SK-N-SH treated with all-trans-retinoic acid at 6 μM for 48 hours (cell line): ENCODE measurements at regions not wholly inside any gene's neighbourhood (a gene's known extent, or its start where the extent isn't known, plus 50 kb on each side); places are given as distances from the start of the nearest gene placed in this dataset.

ENCODE experiments used
- ATAC-seq: fragments of 200-7000 bp; cut with Tn5 transposase; 3 replicates; pipeline ENCODE4 v1.9.1; 2020; ENCODE audit warnings: mild to moderate bottlenecking, moderate library complexity
- ARNTL ChIP-seq: fragments of 450-650 bp; formaldehyde crosslinking; IDR thresholded peaks from 2 replicates; pipeline ENCODE4 v1.5.0; 2020; ENCODE audit warnings: low read depth, mild to moderate bottlenecking, moderate library complexity, borderline replicate concordance
- BACH2 ChIP-seq: fragments of 250-450 bp; sonication (Bioruptor Pico); IDR thresholded peaks from 2 replicates; pipeline ENCODE4 v1.9.0; 2021; ENCODE audit warnings: mild to moderate bottlenecking, borderline replicate concordance
- CSDC2 ChIP-seq: fragments of 250-450 bp; sonication (Bioruptor Pico); IDR thresholded peaks from 2 replicates; pipeline ENCODE4 v1.5.0; 2020; ENCODE audit warnings: mild to moderate bottlenecking, moderate library complexity
- ESRRG ChIP-seq: fragments of 250-450 bp; sonication (Bioruptor Pico); IDR thresholded peaks from 2 replicates; pipeline ENCODE4 v1.6.1; 2021; ENCODE audit warnings: mild to moderate bottlenecking
- ISL1 ChIP-seq: fragments of 250-450 bp; sonication (Bioruptor Pico); IDR thresholded peaks from 2 replicates; pipeline ENCODE4 v2.1.2; 2022; ENCODE audit warnings: mild to moderate bottlenecking, moderate library complexity
- OSR1 ChIP-seq: fragments of 250-450 bp; sonication (Bioruptor Pico); IDR thresholded peaks from 2 replicates; pipeline ENCODE4 v1.8.0; 2022; ENCODE audit warnings: moderate library complexity, mild to moderate bottlenecking, inconsistent platforms
- RARB ChIP-seq: fragments of 250-450 bp; sonication (Bioruptor Pico); IDR thresholded peaks from 2 replicates; pipeline ENCODE4 v1.8.0; 2021; ENCODE audit warnings: mild to moderate bottlenecking, moderate library complexity
- SNAI2 ChIP-seq: fragments of 250-450 bp; sonication (Bioruptor Pico); IDR thresholded peaks from 2 replicates; pipeline ENCODE4 v1.5.0; 2020; ENCODE audit warnings: mild to moderate bottlenecking, moderate library complexity
- TCF4 ChIP-seq: fragments of 250-450 bp; sonication (Bioruptor Pico); IDR thresholded peaks from 2 replicates; pipeline ENCODE4 v1.8.0; 2021; ENCODE audit warnings: mild to moderate bottlenecking, moderate library complexity, borderline replicate concordance
- ZC3H10 ChIP-seq: fragments of 250-450 bp; sonication (Bioruptor Pico); IDR thresholded peaks from 2 replicates; pipeline ENCODE4 v1.5.1; 2021; ENCODE audit warnings: mild to moderate bottlenecking, moderate library complexity
- ZFP30 ChIP-seq: fragments of 450-650 bp; formaldehyde crosslinking; IDR thresholded peaks from 2 replicates; pipeline ENCODE4 v1.5.0; 2022; ENCODE audit warnings: mild to moderate bottlenecking, moderate library complexity
- ZNF565 ChIP-seq: fragments of 450-650 bp; formaldehyde crosslinking; conservative IDR thresholded peaks from 2 replicates; pipeline ENCODE4 v1.5.0; 2020; ENCODE audit warnings: low read depth, mild to moderate bottlenecking, moderate library complexity
- ZNF70 ChIP-seq: fragments of 450-650 bp; formaldehyde crosslinking; IDR thresholded peaks from 2 replicates; pipeline ENCODE4 v1.5.0; 2020; ENCODE audit warnings: mild to moderate bottlenecking, moderate library complexity
- ZNF8 ChIP-seq: fragments of 450-650 bp; formaldehyde crosslinking; IDR thresholded peaks from 2 replicates; pipeline ENCODE4 v1.5.0; 2020; ENCODE audit warnings: mild to moderate bottlenecking, moderate library complexity
- TF ChIP-seq, protein P1 (sequence below): fragments of 250-450 bp; sonication (Bioruptor Pico); IDR thresholded peaks from 2 replicates; pipeline ENCODE4 v1.5.1; 2020; ENCODE audit warnings: low read depth, mild to moderate bottlenecking, moderate library complexity
- TF ChIP-seq, protein P2 (sequence below): fragments of 250-450 bp; sonication (Bioruptor Pico); IDR thresholded peaks from 2 replicates; pipeline ENCODE4 v1.5.1; 2021; ENCODE audit warnings: mild to moderate bottlenecking, moderate library complexity
- TF ChIP-seq, protein P3 (sequence below): fragments of 250-450 bp; sonication (Bioruptor Pico); IDR thresholded peaks from 2 replicates; pipeline ENCODE4 v1.8.0; 2021; ENCODE audit warnings: low read depth, mild to moderate bottlenecking, moderate library complexity, borderline replicate concordance
- TF ChIP-seq, protein P4 (sequence below): fragments of 250-450 bp; sonication (Bioruptor Pico); IDR thresholded peaks from 2 replicates; pipeline ENCODE4 v1.8.0; 2020; ENCODE audit warnings: mild to moderate bottlenecking, moderate library complexity, borderline replicate concordance

DNA sequence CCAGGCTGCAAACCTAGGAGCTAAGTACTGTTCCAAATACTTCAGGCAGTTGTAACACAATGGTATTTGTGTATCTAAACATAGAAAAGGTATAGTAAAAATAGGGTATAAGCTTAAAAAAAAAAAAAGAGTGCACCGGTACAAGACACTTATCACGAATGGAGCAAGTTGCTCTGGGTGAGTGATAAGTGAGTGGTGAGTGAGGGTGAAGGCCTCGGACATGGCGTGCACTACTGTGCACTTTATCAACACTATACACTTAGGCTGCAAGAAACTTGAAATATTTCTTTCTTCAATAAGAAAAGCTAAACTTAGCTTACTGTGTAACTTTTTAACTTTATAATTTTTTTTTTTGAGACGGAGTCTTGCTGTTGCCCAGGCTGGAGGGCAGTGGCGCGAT is 159.5 kb upstream of the PDE10A start:
- no peak for TF ChIP-seq ZNF565 (CRISPR knock-in tag)
- TF ChIP-seq, protein P1, sequence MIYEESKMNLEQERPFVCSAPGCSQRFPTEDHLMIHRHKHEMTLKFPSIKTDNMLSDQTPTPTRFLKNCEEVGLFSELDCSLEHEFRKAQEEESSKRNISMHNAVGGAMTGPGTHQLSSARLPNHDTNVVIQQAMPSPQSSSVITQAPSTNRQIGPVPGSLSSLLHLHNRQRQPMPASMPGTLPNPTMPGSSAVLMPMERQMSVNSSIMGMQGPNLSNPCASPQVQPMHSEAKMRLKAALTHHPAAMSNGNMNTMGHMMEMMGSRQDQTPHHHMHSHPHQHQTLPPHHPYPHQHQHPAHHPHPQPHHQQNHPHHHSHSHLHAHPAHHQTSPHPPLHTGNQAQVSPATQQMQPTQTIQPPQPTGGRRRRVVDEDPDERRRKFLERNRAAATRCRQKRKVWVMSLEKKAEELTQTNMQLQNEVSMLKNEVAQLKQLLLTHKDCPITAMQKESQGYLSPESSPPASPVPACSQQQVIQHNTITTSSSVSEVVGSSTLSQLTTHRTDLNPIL (CRISPR knock-in tag), result no peak
- TF ChIP-seq BACH2 (CRISPR knock-in tag), result no peak
- no peak for ATAC-seq

DNA sequence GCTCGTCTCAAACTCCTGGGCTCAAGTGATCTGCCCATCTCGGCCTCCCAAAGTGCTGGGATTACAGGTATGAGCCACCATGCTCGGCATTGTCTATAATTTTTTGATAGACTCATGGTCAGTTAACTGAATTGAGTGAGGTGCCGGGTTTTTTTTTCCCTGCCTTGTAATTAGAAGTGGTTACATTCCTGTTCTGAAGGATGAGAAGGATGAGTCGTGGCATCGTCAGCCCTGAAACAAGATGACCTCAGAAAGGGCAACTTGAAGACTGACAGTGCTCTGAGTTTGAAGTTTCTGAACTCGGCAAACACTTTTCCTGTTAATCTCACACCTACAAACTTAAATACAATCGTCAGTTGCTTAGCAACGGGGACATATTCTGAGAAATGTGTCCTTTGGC is 158.7 kb upstream of the PDE10A start:
- ATAC-seq, result no peak
- no peak for TF ChIP-seq ZNF70 (CRISPR knock-in tag)
- TF ChIP-seq, protein P1 (CRISPR knock-in tag), result no peak
- TF ChIP-seq ZNF8 (CRISPR knock-in tag), result no peak
- no peak for TF ChIP-seq ISL1 (CRISPR knock-in tag)

DNA sequence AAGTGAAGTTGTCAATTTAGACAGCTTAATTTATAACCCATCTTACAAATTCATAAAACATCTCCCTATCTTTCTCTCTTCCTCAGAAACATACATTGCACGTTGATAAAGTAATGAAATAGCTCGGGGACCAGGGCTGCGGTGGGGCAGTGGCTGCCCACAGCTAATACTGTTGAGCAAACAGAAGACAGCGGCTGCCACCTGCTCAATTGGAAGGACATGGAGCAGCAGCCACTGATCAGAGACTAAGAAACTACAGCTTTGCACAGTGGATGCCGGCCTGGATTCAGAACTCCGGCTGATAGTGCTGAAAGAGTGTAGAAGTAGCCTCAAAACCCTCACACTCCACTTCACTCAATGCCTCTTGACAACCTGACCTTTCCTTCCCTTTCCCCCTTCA is 157.9 kb upstream of the PDE10A start:
- ATAC-seq, result no peak

DNA sequence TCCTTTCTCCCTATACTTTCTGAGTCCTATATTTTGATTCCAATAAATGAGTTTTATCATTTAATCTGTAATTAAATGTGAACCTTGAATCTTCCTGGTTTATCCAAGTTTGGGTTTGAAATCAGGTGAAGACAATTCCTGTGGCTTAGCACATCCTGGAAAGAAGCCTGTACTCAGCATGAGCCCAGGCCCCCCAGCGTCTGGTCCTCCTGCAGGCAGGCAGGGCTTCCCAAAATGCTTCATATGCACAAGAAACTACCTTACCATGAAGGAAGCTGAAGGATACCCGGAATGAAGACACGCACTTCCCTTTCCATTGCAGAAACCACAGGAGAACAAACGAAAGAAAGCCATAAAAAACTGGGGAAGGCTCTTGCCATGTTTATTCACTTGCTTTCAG is 157.4 kb upstream of the PDE10A start:
- no peak for ATAC-seq
- TF ChIP-seq OSR1 (CRISPR knock-in tag) (no peak), ZNF565 (CRISPR knock-in tag) (no peak), RARB (no peak), ZNF70 (CRISPR knock-in tag) (no peak), ARNTL (CRISPR knock-in tag) (no peak), TCF4 (no peak), ESRRG (CRISPR knock-in tag) (no peak), CSDC2 (CRISPR knock-in tag) (no peak)
- TF ChIP-seq, protein P1 (CRISPR knock-in tag), result no peak
- TF ChIP-seq, protein P2, sequence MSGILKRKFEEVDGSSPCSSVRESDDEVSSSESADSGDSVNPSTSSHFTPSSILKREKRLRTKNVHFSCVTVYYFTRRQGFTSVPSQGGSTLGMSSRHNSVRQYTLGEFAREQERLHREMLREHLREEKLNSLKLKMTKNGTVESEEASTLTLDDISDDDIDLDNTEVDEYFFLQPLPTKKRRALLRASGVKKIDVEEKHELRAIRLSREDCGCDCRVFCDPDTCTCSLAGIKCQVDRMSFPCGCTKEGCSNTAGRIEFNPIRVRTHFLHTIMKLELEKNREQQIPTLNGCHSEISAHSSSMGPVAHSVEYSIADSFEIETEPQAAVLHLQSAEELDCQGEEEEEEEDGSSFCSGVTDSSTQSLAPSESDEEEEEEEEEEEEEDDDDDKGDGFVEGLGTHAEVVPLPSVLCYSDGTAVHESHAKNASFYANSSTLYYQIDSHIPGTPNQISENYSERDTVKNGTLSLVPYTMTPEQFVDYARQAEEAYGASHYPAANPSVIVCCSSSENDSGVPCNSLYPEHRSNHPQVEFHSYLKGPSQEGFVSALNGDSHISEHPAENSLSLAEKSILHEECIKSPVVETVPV (CRISPR knock-in tag), result no peak
- TF ChIP-seq, protein P3, sequence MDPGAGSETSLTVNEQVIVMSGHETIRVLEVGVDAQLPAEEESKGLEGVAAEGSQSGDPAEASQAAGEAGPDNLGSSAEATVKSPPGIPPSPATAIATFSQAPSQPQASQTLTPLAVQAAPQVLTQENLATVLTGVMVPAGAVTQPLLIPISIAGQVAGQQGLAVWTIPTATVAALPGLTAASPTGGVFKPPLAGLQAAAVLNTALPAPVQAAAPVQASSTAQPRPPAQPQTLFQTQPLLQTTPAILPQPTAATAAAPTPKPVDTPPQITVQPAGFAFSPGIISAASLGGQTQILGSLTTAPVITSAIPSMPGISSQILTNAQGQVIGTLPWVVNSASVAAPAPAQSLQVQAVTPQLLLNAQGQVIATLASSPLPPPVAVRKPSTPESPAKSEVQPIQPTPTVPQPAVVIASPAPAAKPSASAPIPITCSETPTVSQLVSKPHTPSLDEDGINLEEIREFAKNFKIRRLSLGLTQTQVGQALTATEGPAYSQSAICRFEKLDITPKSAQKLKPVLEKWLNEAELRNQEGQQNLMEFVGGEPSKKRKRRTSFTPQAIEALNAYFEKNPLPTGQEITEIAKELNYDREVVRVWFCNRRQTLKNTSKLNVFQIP (CRISPR knock-in tag), result no peak

More for the DNA sequence above, 157.9 kb upstream of the PDE10A start:
- TF ChIP-seq ZNF8 (CRISPR knock-in tag) (no peak), ZNF70 (CRISPR knock-in tag) (no peak), ESRRG (CRISPR knock-in tag) (no peak), ZC3H10 (no peak), BACH2 (CRISPR knock-in tag) (no peak), SNAI2 (CRISPR knock-in tag) (no peak), TCF4 (no peak), OSR1 (CRISPR knock-in tag) (no peak), ZFP30 (CRISPR knock-in tag) (no peak)
- TF ChIP-seq, protein P2 (CRISPR knock-in tag), result no peak
- TF ChIP-seq, protein P3 (CRISPR knock-in tag), result no peak
- TF ChIP-seq, protein P1 (CRISPR knock-in tag), result no peak
- TF ChIP-seq, protein P4, sequence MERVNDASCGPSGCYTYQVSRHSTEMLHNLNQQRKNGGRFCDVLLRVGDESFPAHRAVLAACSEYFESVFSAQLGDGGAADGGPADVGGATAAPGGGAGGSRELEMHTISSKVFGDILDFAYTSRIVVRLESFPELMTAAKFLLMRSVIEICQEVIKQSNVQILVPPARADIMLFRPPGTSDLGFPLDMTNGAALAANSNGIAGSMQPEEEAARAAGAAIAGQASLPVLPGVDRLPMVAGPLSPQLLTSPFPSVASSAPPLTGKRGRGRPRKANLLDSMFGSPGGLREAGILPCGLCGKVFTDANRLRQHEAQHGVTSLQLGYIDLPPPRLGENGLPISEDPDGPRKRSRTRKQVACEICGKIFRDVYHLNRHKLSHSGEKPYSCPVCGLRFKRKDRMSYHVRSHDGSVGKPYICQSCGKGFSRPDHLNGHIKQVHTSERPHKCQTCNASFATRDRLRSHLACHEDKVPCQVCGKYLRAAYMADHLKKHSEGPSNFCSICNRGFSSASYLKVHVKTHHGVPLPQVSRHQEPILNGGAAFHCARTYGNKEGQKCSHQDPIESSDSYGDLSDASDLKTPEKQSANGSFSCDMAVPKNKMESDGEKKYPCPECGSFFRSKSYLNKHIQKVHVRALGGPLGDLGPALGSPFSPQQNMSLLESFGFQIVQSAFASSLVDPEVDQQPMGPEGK, result no peak
